Omental fat pad (tissue), 3 donors: ENCODE measurements at regions not wholly inside any gene's neighbourhood (a gene's known extent, or its start where the extent isn't known, plus 50 kb on each side); places are given as distances from the start of the nearest gene placed in this dataset.

Experiments
- ATAC-seq: fragments of 150-250 bp; one replicate; pipeline ENCODE4 v1.9.1; 2016; ENCODE audit warnings: mild to moderate bottlenecking, moderate library complexity; ENCODE audit not compliant: low FRiP score
- DNase-seq: peaks from one replicate; pipeline ENCODE4 v3.0.0-alpha.2; 2019; ENCODE audit warnings: low spot score
- CTCF ChIP-seq, 3 donors: fragments of 450-650 bp; IDR thresholded peaks; one replicate each; pipeline ENCODE4 v1.5.1; 2016 to 2017; ENCODE audit warnings: antibody characterized with exemption in 3 of 3, mild to moderate bottlenecking in 3 of 3, moderate library complexity in 2 of 3

- ATAC-seq (no peak), DNase-seq (no peak)
- no peak for TF ChIP-seq CTCF (IDR thresholded peaks at IDR 0.05)
Observed at GRCh38 chr13:87986639-87987250, 315.6 kb downstream of the SLITRK5 start.

- TF ChIP-seq CTCF (IDR thresholded peaks at IDR 0.05): no peak
- no peak for DNase-seq
- no peak for ATAC-seq
Observed at GRCh38 chr13:87998081-87998480, 326.9 kb downstream of the SLITRK5 start.

GRCh38 chr13:87999240-87999700 is 328.1 kb downstream of the SLITRK5 start:
- DNase-seq (no peak), ATAC-seq (peak; percentile 44)
- no peak for TF ChIP-seq CTCF (IDR thresholded peaks at IDR 0.05)

- DNase-seq (no peak), ATAC-seq (peak; percentile 10)
- TF ChIP-seq CTCF (IDR thresholded peaks at IDR 0.05): no peak
Observed at GRCh38 chr13:87999788-88000187, 328.6 kb downstream of the SLITRK5 start.

- no peak for TF ChIP-seq CTCF (IDR thresholded peaks at IDR 0.05)
Observed at GRCh38 chr13:88000239-88000638, 329.1 kb downstream of the SLITRK5 start.

GRCh38 chr13:88000787-88001186 is 329.6 kb downstream of the SLITRK5 start:
- ATAC-seq: no peak
- no peak for DNase-seq
- TF ChIP-seq CTCF (IDR thresholded peaks at IDR 0.05): no peak

More at GRCh38 chr13:88000239-88000638, 329.1 kb downstream of the SLITRK5 start:
- no peak for DNase-seq
- no peak for ATAC-seq

- TF ChIP-seq CTCF (IDR thresholded peaks at IDR 0.05): no peak
- ATAC-seq (no peak), DNase-seq (no peak)
Observed at GRCh38 chr13:88005188-88005587, 334.0 kb downstream of the SLITRK5 start.
